AG08396 (cell line): ENCODE measurements at regions not wholly inside any gene's neighbourhood (a gene's known extent, or its start where the extent isn't known, plus 50 kb on each side); places are given as distances from the start of the nearest gene placed in this dataset.

Source experiments
- DNase-seq: peaks from one replicate; pipeline ENCODE4 v3.0.0; 2012; ENCODE audit warnings: low spot score, mixed read lengths

- DNase-seq: no peak
These were observed 724.8 kb upstream of the SEMA6A start for GRCh38 chr5:117299224-117299935.

GRCh38 chr5:117296872-117297271 is 722.2 kb upstream of the SEMA6A start:
- no peak for DNase-seq

DNA sequence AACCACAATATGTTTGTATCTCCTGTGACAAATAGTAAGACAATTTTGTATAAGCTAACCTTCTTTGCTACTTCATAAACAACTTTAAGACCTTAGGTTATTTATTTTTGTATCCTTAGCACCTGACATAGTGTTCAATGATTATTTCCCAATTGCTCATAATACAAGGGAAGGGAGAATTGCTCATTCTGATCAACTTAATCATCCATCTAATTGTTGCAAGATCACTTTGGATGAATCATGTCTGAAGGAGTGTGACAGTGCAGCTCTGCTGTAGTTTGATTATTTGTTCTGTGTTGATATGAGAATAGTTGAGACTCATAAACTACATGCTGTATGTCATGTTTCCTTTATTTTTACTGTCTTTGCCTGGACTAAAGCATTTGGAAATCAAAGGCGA is 721.3 kb upstream of the SEMA6A start:
- DNase-seq: no peak

DNA sequence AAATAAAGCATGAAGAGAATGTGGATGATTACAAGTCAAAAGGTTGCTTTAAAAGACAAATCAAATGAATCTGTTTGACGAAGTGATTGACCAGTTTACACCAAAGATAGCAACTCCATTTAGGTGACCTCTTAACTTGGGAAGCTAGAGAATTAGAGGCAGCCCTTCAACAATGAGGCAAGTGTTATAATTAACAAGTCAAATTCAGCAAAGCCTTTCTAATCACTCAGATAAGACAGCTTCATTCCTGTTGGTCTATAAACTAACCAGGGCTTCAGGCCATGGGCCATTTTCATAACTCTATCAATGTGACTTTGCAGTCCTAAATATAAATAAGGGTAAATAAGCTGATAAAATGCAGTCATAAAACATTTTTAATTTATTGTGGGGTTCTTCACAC is 712.2 kb upstream of the SEMA6A start:
- DNase-seq: no peak

DNA sequence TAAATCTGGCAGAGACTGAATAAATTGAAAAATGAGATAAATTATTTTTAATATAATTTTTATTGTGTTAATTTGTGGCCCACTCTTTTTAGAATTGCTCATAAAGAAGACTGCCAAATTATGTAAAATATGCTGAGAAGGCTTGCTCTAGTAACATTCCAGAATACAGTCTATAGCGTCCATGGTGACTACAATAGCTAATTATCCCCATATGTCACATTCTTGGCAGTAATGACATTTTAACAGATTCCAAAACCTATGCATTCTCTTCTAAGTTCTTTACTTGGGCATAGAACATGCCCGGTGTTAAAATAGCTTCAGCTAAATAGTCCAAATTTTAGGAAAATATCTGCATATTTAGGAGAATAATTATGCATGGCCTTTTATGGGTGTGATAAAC is 697.0 kb upstream of the SEMA6A start:
- DNase-seq: no peak

GRCh38 chr5:117266280-117266679 is 691.7 kb upstream of the SEMA6A start:
- DNase-seq: no peak

DNA sequence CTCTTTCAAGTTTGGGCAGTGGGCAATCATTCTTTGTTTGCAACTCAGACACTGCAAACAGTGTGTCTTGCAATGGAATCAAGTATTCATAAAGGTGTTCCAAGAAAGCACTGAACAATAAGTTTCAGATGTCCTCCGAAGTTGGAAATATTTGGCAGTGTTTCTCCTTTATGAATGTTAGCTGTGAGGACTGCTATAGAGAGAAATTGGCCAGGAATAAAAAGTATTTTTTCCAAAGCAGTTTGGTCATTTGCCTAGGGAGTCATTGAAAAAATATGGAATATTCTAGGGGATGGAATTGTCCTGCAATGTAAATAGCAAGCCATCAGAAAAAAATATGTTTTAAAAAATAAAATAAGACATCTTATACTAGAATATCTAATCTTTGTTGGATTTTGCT is 688.6 kb upstream of the SEMA6A start:
- no peak for DNase-seq

- no peak for DNase-seq
These were observed 688.0 kb upstream of the SEMA6A start for GRCh38 chr5:117262572-117263131.

DNA sequence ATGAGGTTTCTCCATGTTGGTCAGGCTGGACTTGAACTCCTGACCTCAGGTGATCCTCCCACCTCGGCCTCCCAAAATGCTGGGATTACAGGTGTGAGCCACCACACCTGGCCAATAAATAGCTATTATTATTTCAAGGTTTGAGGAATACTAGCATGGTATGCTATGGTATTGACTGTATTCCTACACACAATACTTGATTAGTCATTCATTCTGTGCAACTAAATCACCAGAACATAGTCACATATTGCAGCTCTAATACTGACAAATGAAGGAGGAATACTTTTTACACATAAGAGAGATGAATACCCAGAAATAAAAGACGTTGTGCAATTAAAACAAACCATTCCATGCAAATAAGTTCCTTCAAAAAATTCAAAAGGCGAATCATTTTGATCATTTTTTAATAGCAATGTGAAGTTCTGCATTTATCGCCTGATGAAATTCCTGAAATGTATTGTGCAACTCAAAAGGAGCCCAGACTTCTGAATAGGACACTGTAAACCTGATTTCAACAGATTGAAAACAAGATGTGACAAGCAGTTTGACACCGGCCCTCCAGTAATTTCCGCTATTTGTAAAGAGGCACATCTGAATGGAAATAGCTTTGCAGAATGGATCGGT is 687.4 kb upstream of the SEMA6A start:
- no peak for DNase-seq

DNA sequence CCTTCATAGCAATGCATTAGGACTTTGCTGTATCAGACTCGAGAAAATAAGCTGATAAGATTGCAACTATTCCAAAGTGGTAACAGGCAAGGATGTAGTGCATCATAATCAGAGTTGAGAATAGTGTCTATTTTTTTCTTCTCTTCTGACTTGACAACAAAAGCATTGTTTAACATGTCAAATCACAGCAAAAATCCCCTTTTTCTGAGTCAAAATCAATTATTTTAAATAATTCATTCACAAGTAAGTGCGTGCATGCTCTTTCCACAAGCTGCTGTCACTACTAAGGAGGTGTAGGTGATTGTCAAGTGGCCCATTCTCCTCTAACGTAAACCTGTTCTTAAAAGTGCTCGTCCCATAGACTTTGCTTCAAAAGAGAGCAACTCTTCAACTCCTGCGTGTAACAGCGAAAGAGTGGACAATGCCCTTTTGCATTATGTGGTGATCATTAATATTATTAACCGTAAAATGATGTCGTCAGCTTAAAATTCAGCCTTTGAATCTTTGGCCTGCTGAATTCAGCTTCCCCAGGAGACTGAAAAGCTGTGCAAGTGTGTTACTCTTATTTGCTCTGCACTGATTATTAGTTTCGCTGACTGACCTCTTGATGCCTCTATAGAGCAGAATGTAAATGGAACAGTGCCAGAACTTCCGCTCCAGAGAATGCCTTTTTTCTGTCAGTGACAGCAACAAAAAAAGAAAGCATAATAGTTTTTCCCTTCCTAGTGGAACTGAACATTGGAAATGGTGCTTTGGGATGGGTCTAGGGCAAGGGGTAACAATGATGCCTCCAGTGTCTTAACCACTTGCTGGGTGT is 680.8 kb upstream of the SEMA6A start:
- DNase-seq: no peak

DNA sequence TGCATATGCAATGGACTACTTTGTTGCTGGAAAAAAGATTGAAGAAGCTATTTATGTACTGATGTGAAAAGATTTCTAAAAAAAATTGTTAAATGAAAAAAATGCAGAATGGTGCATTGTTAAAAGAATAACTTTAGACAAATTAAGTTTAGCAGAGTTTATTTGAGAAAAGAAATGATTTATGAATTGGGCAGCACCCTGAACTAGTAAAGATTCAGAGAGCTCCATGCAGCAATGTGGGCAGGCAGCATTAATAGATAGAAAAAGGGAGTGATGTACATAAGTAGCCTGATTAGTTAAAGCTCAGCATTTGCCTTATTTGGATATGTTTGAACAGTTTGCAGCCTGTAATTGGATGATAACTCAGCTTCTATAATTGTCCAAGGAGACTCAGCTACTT is 677.9 kb upstream of the SEMA6A start:
- DNase-seq: no peak

GRCh38 chr5:117249086-117249815 is 674.6 kb upstream of the SEMA6A start:
- no peak for DNase-seq

DNA sequence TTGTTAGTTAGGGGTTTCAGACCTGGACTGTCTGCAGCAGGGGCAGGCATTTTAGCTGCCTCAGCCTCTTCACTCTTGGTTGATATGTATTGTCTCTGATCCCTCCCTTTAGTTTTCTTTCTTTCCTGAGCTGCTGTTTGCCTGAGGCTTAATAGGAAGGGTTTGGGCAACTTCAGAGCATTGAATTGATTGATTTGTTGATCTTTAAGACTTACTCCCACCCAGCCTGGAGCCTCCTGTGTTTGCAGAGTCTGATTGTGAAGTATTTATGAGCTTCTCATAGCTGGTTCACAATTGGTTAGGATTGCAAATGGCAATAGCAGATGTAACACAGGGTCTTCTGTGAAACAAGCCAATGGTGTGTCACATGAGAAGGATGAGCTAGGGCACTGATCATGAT is 671.8 kb upstream of the SEMA6A start:
- DNase-seq: no peak

GRCh38 chr5:117245130-117245529 is 670.5 kb upstream of the SEMA6A start:
- DNase-seq: no peak

GRCh38 chr5:117242028-117242427 is 667.4 kb upstream of the SEMA6A start:
- no peak for DNase-seq

DNA sequence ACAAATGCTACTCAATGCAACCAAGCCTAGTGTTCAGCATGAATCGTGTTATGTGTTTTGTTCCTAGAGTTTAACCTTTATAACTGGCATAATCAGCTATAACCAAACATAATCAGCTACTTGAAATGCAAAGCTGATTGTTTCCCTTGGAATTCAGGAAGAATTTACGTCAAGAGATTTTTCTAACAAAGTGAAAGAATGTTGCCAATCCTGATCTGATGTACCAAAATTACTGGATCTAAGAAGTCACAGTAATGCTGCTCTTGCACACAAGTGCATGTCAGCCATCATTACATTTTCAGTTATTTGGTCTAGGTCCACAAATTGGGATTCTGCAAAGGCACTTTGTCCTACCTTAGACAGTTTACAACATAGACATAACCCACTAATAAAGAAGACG is 662.3 kb upstream of the SEMA6A start:
- no peak for DNase-seq

GRCh38 chr5:117235786-117236185 is 661.2 kb upstream of the SEMA6A start:
- DNase-seq: no peak

DNA sequence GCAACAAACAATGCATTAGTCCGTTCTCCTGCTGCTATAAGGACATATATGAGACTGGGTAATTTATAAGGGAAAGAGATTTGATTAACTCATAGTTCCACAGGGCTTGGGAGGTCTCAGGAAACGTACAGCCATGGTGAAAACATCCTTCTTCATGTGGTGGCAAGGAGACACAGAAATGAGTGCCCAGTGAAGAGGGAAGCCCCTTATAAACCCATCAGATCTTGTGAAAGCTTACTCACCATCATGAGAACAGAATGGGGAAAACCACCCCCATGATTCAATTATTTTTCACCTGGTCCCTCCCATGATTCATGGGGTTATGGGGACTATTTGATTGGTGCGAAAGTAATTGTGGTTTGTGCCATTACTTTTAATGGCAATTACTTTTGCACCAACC is 655.8 kb upstream of the SEMA6A start:
- no peak for DNase-seq

DNA sequence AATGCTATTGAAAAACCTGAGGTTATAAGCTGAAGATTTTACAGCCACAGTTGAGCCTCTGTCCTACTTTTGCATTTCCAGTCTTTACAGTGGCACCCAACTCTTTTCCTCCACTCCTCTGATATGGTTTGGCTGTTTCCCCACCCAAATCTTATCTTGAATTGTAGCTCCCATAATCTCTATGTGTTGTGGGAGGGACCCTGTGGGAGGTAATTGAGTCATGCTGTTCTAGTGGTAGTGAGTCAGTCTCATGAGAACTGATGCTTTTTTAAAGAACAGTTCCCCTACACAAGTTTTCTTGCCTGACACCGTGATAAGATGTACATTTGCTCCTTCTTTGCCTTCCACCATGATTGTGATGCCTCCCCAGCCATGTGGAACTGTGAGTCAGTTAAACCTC is 646.1 kb upstream of the SEMA6A start:
- no peak for DNase-seq

- no peak for DNase-seq
These were observed 644.2 kb upstream of the SEMA6A start for GRCh38 chr5:117218789-117219188.

DNA sequence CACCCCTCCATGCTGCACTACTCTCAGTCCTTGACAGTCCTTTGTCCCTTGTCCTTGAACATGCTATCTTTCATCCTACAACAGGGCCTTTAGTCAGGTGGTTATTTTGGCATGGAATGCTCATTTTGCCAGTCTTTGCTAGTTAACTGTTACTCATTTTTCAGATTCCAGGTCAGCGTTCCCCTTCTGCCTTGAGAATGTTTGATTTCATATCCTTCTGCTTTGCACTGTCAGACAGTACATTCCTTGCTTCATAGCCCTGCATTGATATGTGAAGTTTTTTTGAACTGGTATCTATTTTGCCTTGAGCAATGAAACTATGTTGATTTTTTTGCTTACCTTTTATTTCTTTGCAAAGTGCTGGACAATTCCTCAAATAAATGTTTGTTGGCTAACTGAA is 638.2 kb upstream of the SEMA6A start:
- DNase-seq: no peak

GRCh38 chr5:117210796-117211195 is 636.2 kb upstream of the SEMA6A start:
- no peak for DNase-seq
